ENCODE measurements at regions not wholly inside any gene's neighbourhood (a gene's known extent, or its start where the extent isn't known, plus 50 kb on each side); places are given as distances from the start of the nearest gene placed in this dataset.
"Not testable (repeated sequence)": the region's sequence is repeated elsewhere in the genome, so short reads cannot be mapped to it uniquely, and the experiment has no call there.

DNA sequence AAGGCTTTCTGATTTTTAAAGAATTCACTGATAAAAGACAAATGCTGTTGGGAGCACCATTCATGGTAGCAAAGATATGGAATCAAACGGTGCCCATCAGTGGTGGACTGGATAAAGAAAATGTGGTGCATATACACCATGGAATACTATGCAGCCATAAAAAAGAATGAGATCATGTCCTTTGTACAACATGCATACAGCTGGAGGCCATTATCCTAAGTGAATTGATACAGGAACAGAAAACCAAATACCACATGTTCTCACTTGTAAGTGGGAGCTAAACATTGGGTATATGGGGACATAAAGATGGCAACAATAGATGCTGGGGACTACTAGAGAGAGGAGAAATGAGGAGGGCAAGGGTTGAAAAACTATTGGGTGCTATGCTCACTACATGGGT is 68.8 kb upstream of the MPP7 start:
- H3K79me2 ChIP-seq (ENCODE audit: insufficient read depth, low read length); H3K27ac ChIP-seq (ENCODE audit: extremely low read length, insufficient read depth, low read length); ATAC-seq; H3K27me3 ChIP-seq (ENCODE audit: control insufficient read depth in 1 of 2, insufficient read depth in 2 of 2, low read length in 2 of 2); in situ Hi-C loops (cut with HindIII; ENCODE audit: extremely low pct_ligation_motif_present, low pct_unique_long_range_greater_than_20kb); H2AFZ ChIP-seq (ENCODE audit: low read length); H3K4me3 ChIP-seq (replicated peaks in 1 of 3; ENCODE audit: insufficient read depth in 1 of 3, low read depth in 2 of 3, low read length in 3 of 3); FAIRE-seq; H4K20me1 ChIP-seq (ENCODE audit: insufficient read depth, low read length); H3K9ac ChIP-seq (ENCODE audit: insufficient read depth, low read depth, low read length); intact Hi-C loops (cut with micrococcal nuclease; ENCODE audit: unreplicated experiment); BruUV-seq (replicated peaks); H3K4me2 ChIP-seq (ENCODE audit: low read depth, low read length); H3K36me3 ChIP-seq (replicated peaks in 1 of 2; ENCODE audit: control insufficient read depth in 1 of 2, insufficient read depth in 2 of 2, low read length in 2 of 2); DNase-seq (ENCODE audit: low spot score); POLR2A ChIA-PET; CTCF ChIA-PET (ENCODE audit: low intra/inter-chr PET ratio, low total read pairs); H3K9me3 ChIP-seq (ENCODE audit: low read length): not testable (repeated sequence)
- 58% methylated on average over 1 of the region's 1 CpG for WGBS (ENCODE audit: low lambda C conversion rate)
- peaks cover 53% of the 10 kb centered on the region for H3K4me1 ChIP-seq (ENCODE audit: insufficient read depth, low read length)

DNA sequence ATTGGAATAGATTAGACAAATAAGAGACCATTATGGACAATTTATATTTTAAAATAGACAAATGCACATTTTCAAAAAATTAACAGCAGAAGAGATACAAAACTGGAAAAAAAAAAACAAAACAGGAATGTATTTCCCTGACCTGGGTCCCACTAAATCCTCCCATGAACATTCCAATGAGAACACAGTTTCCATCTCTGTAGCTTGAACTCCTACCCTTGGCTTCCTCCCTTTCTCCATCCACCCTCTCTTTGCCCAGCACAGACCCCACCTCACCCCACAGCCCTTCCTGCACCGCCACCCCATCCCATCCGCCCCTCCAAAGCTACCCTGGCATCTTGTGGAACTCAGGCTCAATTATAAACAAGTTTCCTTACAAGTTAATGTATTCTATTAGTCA is 71.2 kb upstream of the MPP7 start:
- DNase-seq (ENCODE audit: low spot score), result no peak
- H3K27me3 ChIP-seq (ENCODE audit: control insufficient read depth in 1 of 2, insufficient read depth in 2 of 2, low read length in 2 of 2), result no peaks in the 10 kb centered on the region
- no peak overlapping the region for H3K9ac ChIP-seq (ENCODE audit: insufficient read depth, low read depth, low read length)
- no peak for ATAC-seq
- in situ Hi-C loops (cut with HindIII; ENCODE audit: extremely low pct_ligation_motif_present, low pct_unique_long_range_greater_than_20kb) (no loop called here), intact Hi-C loops (cut with micrococcal nuclease; ENCODE audit: unreplicated experiment) (no loop called here)
- H3K9me3 ChIP-seq (ENCODE audit: low read length), result no peaks in the 10 kb centered on the region
- H3K4me3 ChIP-seq (replicated peaks in 1 of 3; ENCODE audit: insufficient read depth in 1 of 3, low read depth in 2 of 3, low read length in 3 of 3), result no peak overlapping the region
- no peaks in the 10 kb centered on the region for H3K79me2 ChIP-seq (ENCODE audit: insufficient read depth, low read length)
- FAIRE-seq, result no peak
- no peak overlapping the region for H3K4me2 ChIP-seq (ENCODE audit: low read depth, low read length)
- H3K4me1 ChIP-seq (ENCODE audit: insufficient read depth, low read length), result peaks cover 44% of the 10 kb centered on the region
- no peaks in the 10 kb centered on the region for H3K36me3 ChIP-seq (replicated peaks in 1 of 2; ENCODE audit: control insufficient read depth in 1 of 2, insufficient read depth in 2 of 2, low read length in 2 of 2)
- no peak overlapping the region for H2AFZ ChIP-seq (ENCODE audit: low read length)
- no TSS peak for BruUV-seq (replicated peaks)
- H4K20me1 ChIP-seq (ENCODE audit: insufficient read depth, low read length), result no peaks in the 10 kb centered on the region
- CTCF ChIA-PET (ENCODE audit: low intra/inter-chr PET ratio, low total read pairs), result no interaction called here
- WGBS (ENCODE audit: low lambda C conversion rate), result 100% methylated on average over 2 of the region's 2 CpGs
- no peak overlapping the region for H3K27ac ChIP-seq (ENCODE audit: extremely low read length, insufficient read depth, low read length)
- POLR2A ChIA-PET, result no interaction called here
- TF ChIP-seq TCF7L2 (IDR thresholded peaks at IDR 0.05; ENCODE audit: low read depth, low read length), result no peak
- TF ChIP-seq ZNF550 (CRISPR knock-in tag; IDR thresholded peaks at IDR 0.05; ENCODE audit: borderline replicate concordance), result no peak
- no peak for TF ChIP-seq TAF15 (IDR thresholded peaks at IDR 0.05; ENCODE audit: low read depth, low read length, poor library complexity, severe bottlenecking)
- TF ChIP-seq ZNF616 (CRISPR knock-in tag; IDR thresholded peaks at IDR 0.05; ENCODE audit: low read depth), result no peak
- TF ChIP-seq, protein P1, sequence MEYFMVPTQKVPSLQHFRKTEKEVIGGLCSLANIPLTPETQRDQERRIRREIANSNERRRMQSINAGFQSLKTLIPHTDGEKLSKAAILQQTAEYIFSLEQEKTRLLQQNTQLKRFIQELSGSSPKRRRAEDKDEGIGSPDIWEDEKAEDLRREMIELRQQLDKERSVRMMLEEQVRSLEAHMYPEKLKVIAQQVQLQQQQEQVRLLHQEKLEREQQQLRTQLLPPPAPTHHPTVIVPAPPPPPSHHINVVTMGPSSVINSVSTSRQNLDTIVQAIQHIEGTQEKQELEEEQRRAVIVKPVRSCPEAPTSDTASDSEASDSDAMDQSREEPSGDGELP (IDR thresholded peaks at IDR 0.05; ENCODE audit: borderline replicate concordance, low read depth), result no peak
- TF ChIP-seq ZNF510 (CRISPR knock-in tag; IDR thresholded peaks at IDR 0.05; ENCODE audit: low read depth), result no peak
- TF ChIP-seq, protein P2, sequence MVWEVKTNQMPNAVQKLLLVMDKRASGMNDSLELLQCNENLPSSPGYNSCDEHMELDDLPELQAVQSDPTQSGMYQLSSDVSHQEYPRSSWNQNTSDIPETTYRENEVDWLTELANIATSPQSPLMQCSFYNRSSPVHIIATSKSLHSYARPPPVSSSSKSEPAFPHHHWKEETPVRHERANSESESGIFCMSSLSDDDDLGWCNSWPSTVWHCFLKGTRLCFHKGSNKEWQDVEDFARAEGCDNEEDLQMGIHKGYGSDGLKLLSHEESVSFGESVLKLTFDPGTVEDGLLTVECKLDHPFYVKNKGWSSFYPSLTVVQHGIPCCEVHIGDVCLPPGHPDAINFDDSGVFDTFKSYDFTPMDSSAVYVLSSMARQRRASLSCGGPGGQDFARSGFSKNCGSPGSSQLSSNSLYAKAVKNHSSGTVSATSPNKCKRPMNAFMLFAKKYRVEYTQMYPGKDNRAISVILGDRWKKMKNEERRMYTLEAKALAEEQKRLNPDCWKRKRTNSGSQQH (CRISPR knock-in tag; IDR thresholded peaks at IDR 0.05; ENCODE audit: low read depth), result no peak
- TF ChIP-seq ZNF224 (CRISPR knock-in tag; IDR thresholded peaks at IDR 0.05), result no peak
- TF ChIP-seq, protein P3, sequence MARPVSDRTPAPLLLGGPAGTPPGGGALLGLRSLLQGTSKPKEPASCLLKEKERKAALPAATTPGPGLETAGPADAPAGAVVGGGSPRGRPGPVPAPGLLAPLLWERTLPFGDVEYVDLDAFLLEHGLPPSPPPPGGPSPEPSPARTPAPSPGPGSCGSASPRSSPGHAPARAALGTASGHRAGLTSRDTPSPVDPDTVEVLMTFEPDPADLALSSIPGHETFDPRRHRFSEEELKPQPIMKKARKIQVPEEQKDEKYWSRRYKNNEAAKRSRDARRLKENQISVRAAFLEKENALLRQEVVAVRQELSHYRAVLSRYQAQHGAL (CRISPR knock-in tag; IDR thresholded peaks at IDR 0.05; ENCODE audit: not compliant biosample characterization), result no peak
- no peak for TF ChIP-seq ZNF263 (CRISPR knock-in tag; IDR thresholded peaks at IDR 0.05)
- no peak for TF ChIP-seq PAX8 (CRISPR knock-in tag; IDR thresholded peaks at IDR 0.05; ENCODE audit: borderline replicate concordance)
- TF ChIP-seq, protein P4, sequence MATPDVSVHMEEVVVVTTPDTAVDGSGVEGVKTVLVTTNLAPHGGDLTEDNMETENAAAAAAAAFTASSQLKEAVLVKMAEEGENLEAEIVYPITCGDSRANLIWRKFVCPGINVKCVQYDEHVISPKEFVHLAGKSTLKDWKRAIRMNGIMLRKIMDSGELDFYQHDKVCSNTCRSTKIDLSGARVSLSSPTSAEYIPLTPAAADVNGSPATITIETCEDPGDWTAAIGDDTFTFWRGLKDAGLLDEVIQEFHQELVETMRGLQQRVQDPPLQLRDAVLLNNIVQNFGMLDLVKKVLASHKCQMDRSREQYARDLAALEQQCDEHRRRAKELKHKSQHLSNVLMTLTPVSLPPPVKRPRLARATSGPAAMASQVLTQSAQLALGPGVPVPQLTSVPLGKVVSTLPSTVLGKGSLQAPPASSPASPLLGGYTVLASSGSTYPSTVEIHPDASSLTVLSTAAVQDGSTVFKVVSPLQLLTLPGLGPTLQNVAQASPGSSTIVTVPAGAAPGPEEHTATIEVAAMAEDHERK (CRISPR knock-in tag; IDR thresholded peaks at IDR 0.05; ENCODE audit: low read depth), result no peak

Measured in HepG2 (cell line).